ENCODE measurements at regions not wholly inside any gene's neighbourhood (a gene's known extent, or its start where the extent isn't known, plus 50 kb on each side); places are given as distances from the start of the nearest gene placed in this dataset.
A peak's percentile ranks its signal among the peaks of the same experiment; 100 is the strongest.

DNA sequence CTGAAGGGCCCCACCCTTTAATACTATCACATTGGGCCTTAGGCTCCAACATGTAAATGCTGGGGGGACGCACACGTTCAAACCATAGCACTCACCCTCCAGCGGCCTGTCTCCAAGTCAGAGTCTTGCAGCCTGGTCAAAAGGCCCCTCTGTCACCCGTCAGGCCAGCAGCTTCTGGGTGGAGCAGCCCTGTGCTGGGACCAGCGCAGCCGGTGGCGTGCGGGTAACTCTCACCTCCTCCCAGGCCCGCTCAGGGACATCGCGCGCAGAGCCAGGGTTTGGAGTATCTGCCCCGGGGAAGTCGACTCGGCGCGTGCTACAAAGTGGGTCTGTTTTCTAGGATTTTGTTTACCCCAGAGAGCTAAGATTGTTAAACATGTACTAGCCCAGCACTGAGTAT is 93.0 kb upstream of the COL5A1 start:
- dilution Hi-C loops (cut with HindIII; ENCODE audit: low sequenced_read_pairs, unreplicated experiment): no loop called here
- WGBS, 2 experiments (ENCODE audit: extremely low coverage in 2 of 2, insufficient read length in 1 of 2): 100% methylated on average over 2 of the region's 17 CpGs; no CpG with 5 or more reads in 1 of the 2 experiments
- Histone ChIP-seq H2AK9ac (replicated peaks; ENCODE audit: low read depth, low read length, poor library complexity) (no peak overlapping the region), H2BK20ac (ENCODE audit: low read depth, low read length) (0 out of 2 replicates have a peak overlapping the region, but pooled peaks have one; percentile 1), H3K4me1 (ENCODE audit: control insufficient read depth, insufficient read depth, low read length) (peaks cover 35% of the 10 kb centered on the region), H3K4me2 (ENCODE audit: low read depth, low read length) (no peak overlapping the region), H2BK120ac (ENCODE audit: low read depth, low read length) (no peak overlapping the region), H4K8ac (ENCODE audit: low read depth in 2 of 2, low read length in 2 of 2) (no peak overlapping the region), H3K18ac (ENCODE audit: low read depth, low read length) (no peak overlapping the region), H3K79me1 (ENCODE audit: low read depth in 1 of 2, low read length in 2 of 2) (no peaks in the 10 kb centered on the region), H3K36me3 (ENCODE audit: control insufficient read depth, insufficient read depth, low read length) (no peaks in the 10 kb centered on the region), H2AK5ac (ENCODE audit: low read depth, low read length) (no peak overlapping the region), H3K27me3 (ENCODE audit: control insufficient read depth, insufficient read depth, low read length) (no peaks in the 10 kb centered on the region), H2AFZ (replicated peaks; ENCODE audit: low read length, poor library complexity) (no peak overlapping the region), H3K56ac (ENCODE audit: extremely low read depth, insufficient read depth, low read length) (no peak overlapping the region), H4K91ac (ENCODE audit: insufficient read depth, low read depth, low read length) (no peak overlapping the region), H3K4ac (ENCODE audit: low read depth, low read length) (peak overlapping the region; percentile 31; the same call in 1 of the 2 replicates), H4K5ac (ENCODE audit: low read depth, low read length) (no peak overlapping the region), H3K14ac (replicated peaks; ENCODE audit: low read depth, low read length) (no peak overlapping the region), H3K4me3 (ENCODE audit: insufficient read depth, low read depth, low read length) (no peak overlapping the region), H2BK5ac (ENCODE audit: low read depth, low read length, poor library complexity, severe bottlenecking) (no peak overlapping the region), H3K9ac (ENCODE audit: low read depth, low read length) (no peak overlapping the region), H4K20me1 (ENCODE audit: insufficient read depth, low read length) (no peaks in the 10 kb centered on the region; the same call in 1 of the 2 replicates), H3K23ac (ENCODE audit: low read depth, low read length) (no peak overlapping the region), H2BK15ac (ENCODE audit: low read depth, low read length) (no peak overlapping the region), H3K9me3 (ENCODE audit: control insufficient read depth, insufficient read depth, low read length) (no peaks in the 10 kb centered on the region), H3K9me1 (ENCODE audit: insufficient read depth, low read length) (peaks cover 17% of the 10 kb centered on the region), H3K27ac (ENCODE audit: insufficient read depth, low read length) (no peak overlapping the region)
- BruUV-seq (replicated peaks): no TSS peak
- DNase-seq (no peak), ATAC-seq (ENCODE audit: low read depth) (no peak)
- TF ChIP-seq MAFK (IDR thresholded peaks at IDR 0.05; ENCODE audit: low read depth, low read length) (no peak), MAZ (IDR thresholded peaks at IDR 0.05; ENCODE audit: borderline replicate concordance, low read depth, low read length) (no peak), CHD1 (IDR thresholded peaks at IDR 0.05; ENCODE audit: low read depth, low read length) (no peak)
- in situ Hi-C loops (cut with MboI; ENCODE audit: low sequenced_read_pairs): no loop called here
- intact Hi-C loops (cut with micrococcal nuclease): no loop called here
- POLR2A ChIA-PET (ENCODE audit: unreplicated experiment): no interaction called here
- CTCF ChIA-PET: no interaction called here

Data from IMR-90 (cell line).